ENCODE measurements at regions not wholly inside any gene's neighbourhood (a gene's known extent, or its start where the extent isn't known, plus 50 kb on each side); places are given as distances from the start of the nearest gene placed in this dataset.
"Not testable (repeated sequence)": the region's sequence is repeated elsewhere in the genome, so short reads cannot be mapped to it uniquely, and the experiment has no call there.

- not testable (repeated sequence) for H3K9ac ChIP-seq (ENCODE audit: low read length in 5 of 5); H3K36me3 ChIP-seq (ENCODE audit: control insufficient read depth in 5 of 5, insufficient read depth in 5 of 5, low read length in 5 of 5); H3K27ac ChIP-seq (ENCODE audit: low read depth, low read length); H3K4me3 ChIP-seq (ENCODE audit: low read depth in 1 of 5, low read length in 5 of 5); H3K27me3 ChIP-seq (ENCODE audit: control insufficient read depth in 5 of 5, insufficient read depth in 4 of 5, low read length in 5 of 5); H3K4me1 ChIP-seq (ENCODE audit: control insufficient read depth in 5 of 5, insufficient read depth in 5 of 5, low read length in 5 of 5); H3K9me3 ChIP-seq (ENCODE audit: control insufficient read depth in 5 of 5, low read length in 5 of 5)
Observed at GRCh38 chr16:16448423-16448822, 69.5 kb downstream of the NPIPA7 start.

- H3K27me3 ChIP-seq (ENCODE audit: control insufficient read depth in 5 of 5, insufficient read depth in 4 of 5, low read length in 5 of 5); H3K9me3 ChIP-seq (ENCODE audit: control insufficient read depth in 5 of 5, low read length in 5 of 5); H3K36me3 ChIP-seq (ENCODE audit: control insufficient read depth in 5 of 5, insufficient read depth in 5 of 5, low read length in 5 of 5); H3K9ac ChIP-seq (ENCODE audit: low read length in 5 of 5); H3K27ac ChIP-seq (ENCODE audit: low read depth, low read length); H3K4me1 ChIP-seq (ENCODE audit: control insufficient read depth in 5 of 5, insufficient read depth in 5 of 5, low read length in 5 of 5); H3K4me3 ChIP-seq (ENCODE audit: low read depth in 1 of 5, low read length in 5 of 5): not testable (repeated sequence)
Observed at GRCh38 chr16:16449712-16450237, 70.8 kb downstream of the NPIPA7 start.

- H3K36me3 ChIP-seq (ENCODE audit: control insufficient read depth in 5 of 5, insufficient read depth in 5 of 5, low read length in 5 of 5); H3K4me1 ChIP-seq (ENCODE audit: control insufficient read depth in 5 of 5, insufficient read depth in 5 of 5, low read length in 5 of 5); H3K9ac ChIP-seq (ENCODE audit: low read length in 5 of 5); H3K27ac ChIP-seq (ENCODE audit: low read depth, low read length); H3K27me3 ChIP-seq (ENCODE audit: control insufficient read depth in 5 of 5, insufficient read depth in 4 of 5, low read length in 5 of 5); H3K4me3 ChIP-seq (ENCODE audit: low read depth in 1 of 5, low read length in 5 of 5); H3K9me3 ChIP-seq (ENCODE audit: control insufficient read depth in 5 of 5, low read length in 5 of 5): not testable (repeated sequence)
Observed at GRCh38 chr16:16451721-16452410, 72.9 kb downstream of the NPIPA7 start.

GRCh38 chr16:16458579-16458978, 79.6 kb downstream of the NPIPA7 start:
- H3K9ac ChIP-seq (ENCODE audit: low read length in 5 of 5); H3K27ac ChIP-seq (ENCODE audit: low read depth, low read length); H3K4me3 ChIP-seq (ENCODE audit: low read depth in 1 of 5, low read length in 5 of 5); H3K9me3 ChIP-seq (ENCODE audit: control insufficient read depth in 5 of 5, low read length in 5 of 5); H3K27me3 ChIP-seq (ENCODE audit: control insufficient read depth in 5 of 5, insufficient read depth in 4 of 5, low read length in 5 of 5); H3K36me3 ChIP-seq (ENCODE audit: control insufficient read depth in 5 of 5, insufficient read depth in 5 of 5, low read length in 5 of 5); H3K4me1 ChIP-seq (ENCODE audit: control insufficient read depth in 5 of 5, insufficient read depth in 5 of 5, low read length in 5 of 5): not testable (repeated sequence)

GRCh38 chr16:16463792-16464191, 84.9 kb downstream of the NPIPA7 start:
- H3K9ac ChIP-seq (ENCODE audit: low read length in 5 of 5); H3K36me3 ChIP-seq (ENCODE audit: control insufficient read depth in 5 of 5, insufficient read depth in 5 of 5, low read length in 5 of 5); H3K9me3 ChIP-seq (ENCODE audit: control insufficient read depth in 5 of 5, low read length in 5 of 5); H3K4me3 ChIP-seq (ENCODE audit: low read depth in 1 of 5, low read length in 5 of 5); H3K27ac ChIP-seq (ENCODE audit: low read depth, low read length); H3K4me1 ChIP-seq (ENCODE audit: control insufficient read depth in 5 of 5, insufficient read depth in 5 of 5, low read length in 5 of 5); H3K27me3 ChIP-seq (ENCODE audit: control insufficient read depth in 5 of 5, insufficient read depth in 4 of 5, low read length in 5 of 5): not testable (repeated sequence)

GRCh38 chr16:16488919-16489318, 110.0 kb downstream of the NPIPA7 start:
- H3K4me3 ChIP-seq (ENCODE audit: low read depth in 1 of 5, low read length in 5 of 5); H3K36me3 ChIP-seq (ENCODE audit: control insufficient read depth in 5 of 5, insufficient read depth in 5 of 5, low read length in 5 of 5); H3K27me3 ChIP-seq (ENCODE audit: control insufficient read depth in 5 of 5, insufficient read depth in 4 of 5, low read length in 5 of 5); H3K9me3 ChIP-seq (ENCODE audit: control insufficient read depth in 5 of 5, low read length in 5 of 5); H3K27ac ChIP-seq (ENCODE audit: low read depth, low read length); H3K9ac ChIP-seq (ENCODE audit: low read length in 5 of 5); H3K4me1 ChIP-seq (ENCODE audit: control insufficient read depth in 5 of 5, insufficient read depth in 5 of 5, low read length in 5 of 5): not testable (repeated sequence)

- not testable (repeated sequence) for H3K27ac ChIP-seq (ENCODE audit: low read depth, low read length); H3K27me3 ChIP-seq (ENCODE audit: control insufficient read depth in 5 of 5, insufficient read depth in 4 of 5, low read length in 5 of 5); H3K4me1 ChIP-seq (ENCODE audit: control insufficient read depth in 5 of 5, insufficient read depth in 5 of 5, low read length in 5 of 5); H3K4me3 ChIP-seq (ENCODE audit: low read depth in 1 of 5, low read length in 5 of 5); H3K36me3 ChIP-seq (ENCODE audit: control insufficient read depth in 5 of 5, insufficient read depth in 5 of 5, low read length in 5 of 5); H3K9ac ChIP-seq (ENCODE audit: low read length in 5 of 5); H3K9me3 ChIP-seq (ENCODE audit: control insufficient read depth in 5 of 5, low read length in 5 of 5)
Observed at GRCh38 chr16:16489466-16489865, 110.5 kb downstream of the NPIPA7 start.

GRCh38 chr16:16494114-16494513, 115.2 kb downstream of the NPIPA7 start:
- not testable (repeated sequence) for H3K4me1 ChIP-seq (ENCODE audit: control insufficient read depth in 5 of 5, insufficient read depth in 5 of 5, low read length in 5 of 5); H3K36me3 ChIP-seq (ENCODE audit: control insufficient read depth in 5 of 5, insufficient read depth in 5 of 5, low read length in 5 of 5); H3K27ac ChIP-seq (ENCODE audit: low read depth, low read length); H3K4me3 ChIP-seq (ENCODE audit: low read depth in 1 of 5, low read length in 5 of 5); H3K27me3 ChIP-seq (ENCODE audit: control insufficient read depth in 5 of 5, insufficient read depth in 4 of 5, low read length in 5 of 5); H3K9me3 ChIP-seq (ENCODE audit: control insufficient read depth in 5 of 5, low read length in 5 of 5); H3K9ac ChIP-seq (ENCODE audit: low read length in 5 of 5)

GRCh38 chr16:16494998-16495397, 116.1 kb downstream of the NPIPA7 start:
- not testable (repeated sequence) for H3K9me3 ChIP-seq (ENCODE audit: control insufficient read depth in 5 of 5, low read length in 5 of 5); H3K4me3 ChIP-seq (ENCODE audit: low read depth in 1 of 5, low read length in 5 of 5); H3K4me1 ChIP-seq (ENCODE audit: control insufficient read depth in 5 of 5, insufficient read depth in 5 of 5, low read length in 5 of 5); H3K27ac ChIP-seq (ENCODE audit: low read depth, low read length); H3K36me3 ChIP-seq (ENCODE audit: control insufficient read depth in 5 of 5, insufficient read depth in 5 of 5, low read length in 5 of 5); H3K27me3 ChIP-seq (ENCODE audit: control insufficient read depth in 5 of 5, insufficient read depth in 4 of 5, low read length in 5 of 5); H3K9ac ChIP-seq (ENCODE audit: low read length in 5 of 5)

- not testable (repeated sequence) for H3K9me3 ChIP-seq (ENCODE audit: control insufficient read depth in 5 of 5, low read length in 5 of 5); H3K4me3 ChIP-seq (ENCODE audit: low read depth in 1 of 5, low read length in 5 of 5); H3K9ac ChIP-seq (ENCODE audit: low read length in 5 of 5); H3K36me3 ChIP-seq (ENCODE audit: control insufficient read depth in 5 of 5, insufficient read depth in 5 of 5, low read length in 5 of 5); H3K27me3 ChIP-seq (ENCODE audit: control insufficient read depth in 5 of 5, insufficient read depth in 4 of 5, low read length in 5 of 5); H3K27ac ChIP-seq (ENCODE audit: low read depth, low read length); H3K4me1 ChIP-seq (ENCODE audit: control insufficient read depth in 5 of 5, insufficient read depth in 5 of 5, low read length in 5 of 5)
Observed at GRCh38 chr16:16499875-16500274, 120.9 kb downstream of the NPIPA7 start.

- H3K4me1 ChIP-seq (ENCODE audit: control insufficient read depth in 5 of 5, insufficient read depth in 5 of 5, low read length in 5 of 5); H3K36me3 ChIP-seq (ENCODE audit: control insufficient read depth in 5 of 5, insufficient read depth in 5 of 5, low read length in 5 of 5); H3K27me3 ChIP-seq (ENCODE audit: control insufficient read depth in 5 of 5, insufficient read depth in 4 of 5, low read length in 5 of 5); H3K27ac ChIP-seq (ENCODE audit: low read depth, low read length); H3K9me3 ChIP-seq (ENCODE audit: control insufficient read depth in 5 of 5, low read length in 5 of 5); H3K9ac ChIP-seq (ENCODE audit: low read length in 5 of 5); H3K4me3 ChIP-seq (ENCODE audit: low read depth in 1 of 5, low read length in 5 of 5): not testable (repeated sequence)
Observed at GRCh38 chr16:16507041-16507440, 128.1 kb downstream of the NPIPA7 start.
